ENCODE measurements at regions not wholly inside any gene's neighbourhood (a gene's known extent, or its start where the extent isn't known, plus 50 kb on each side); places are given as distances from the start of the nearest gene placed in this dataset.

DNA sequence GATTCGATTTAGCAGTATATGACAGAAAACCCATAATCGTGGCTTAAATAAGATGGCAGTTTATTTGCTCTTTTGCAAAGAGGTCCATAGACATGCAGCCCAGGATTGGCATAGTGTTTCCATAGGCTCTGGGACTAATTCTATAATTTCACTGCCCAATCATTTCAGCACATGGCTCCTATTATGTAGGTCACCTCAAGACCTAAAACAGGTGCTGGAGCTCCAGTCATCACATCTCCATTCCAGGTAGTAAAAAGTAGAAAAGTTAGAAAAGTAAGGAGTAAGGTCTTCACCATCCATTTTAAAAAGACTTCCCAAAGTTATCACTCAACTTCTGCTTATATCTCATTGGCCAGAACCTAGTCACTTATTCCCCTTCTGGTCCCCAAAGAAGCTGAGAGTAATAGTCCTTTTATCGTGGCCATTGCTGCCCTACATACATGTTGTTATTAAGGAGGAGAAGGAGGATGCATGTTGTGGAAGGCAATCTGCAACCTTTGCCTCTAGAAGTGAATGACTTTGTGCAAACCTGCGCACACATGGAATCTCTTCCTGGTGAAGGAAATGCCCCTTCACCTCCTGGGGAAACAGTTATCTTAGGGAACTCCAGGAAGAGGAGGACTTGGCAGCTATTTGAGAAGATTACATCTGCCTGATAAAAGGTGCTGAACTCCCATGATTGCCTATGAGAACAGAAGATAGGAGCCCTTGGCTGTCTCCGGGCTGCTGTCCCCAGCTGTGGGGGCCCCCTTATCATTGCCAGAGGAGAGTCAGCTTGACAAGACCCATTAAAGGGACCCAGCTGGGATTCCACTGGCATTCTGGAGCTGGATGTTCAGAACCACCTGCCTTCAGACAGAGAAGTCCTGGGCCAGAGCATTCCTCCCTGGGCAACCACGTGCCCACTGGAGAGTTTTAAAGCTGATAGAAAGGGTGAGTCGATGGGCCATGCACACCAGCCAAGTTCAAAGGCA is 330.6 kb upstream of the ZMIZ1 start:
- Histone ChIP-seq H3K36me3 (replicated peaks in 1 of 2) (no peaks in the 10 kb centered on the region), H3K4me3 (no peak overlapping the region), H3K4me1 (replicated peaks in 1 of 2) (peaks cover 4 to 16% of the 10 kb centered on the region in 2 donors), H3K27ac (no peak overlapping the region), H3K27me3 (no peaks in the 10 kb centered on the region), H3K9me3 (replicated peaks in 1 of 3) (no peaks in the 10 kb centered on the region)
- DNase-seq: no peak
- no peak for TF ChIP-seq POLR2A (IDR thresholded peaks at IDR 0.05)
- TF ChIP-seq, protein P1, sequence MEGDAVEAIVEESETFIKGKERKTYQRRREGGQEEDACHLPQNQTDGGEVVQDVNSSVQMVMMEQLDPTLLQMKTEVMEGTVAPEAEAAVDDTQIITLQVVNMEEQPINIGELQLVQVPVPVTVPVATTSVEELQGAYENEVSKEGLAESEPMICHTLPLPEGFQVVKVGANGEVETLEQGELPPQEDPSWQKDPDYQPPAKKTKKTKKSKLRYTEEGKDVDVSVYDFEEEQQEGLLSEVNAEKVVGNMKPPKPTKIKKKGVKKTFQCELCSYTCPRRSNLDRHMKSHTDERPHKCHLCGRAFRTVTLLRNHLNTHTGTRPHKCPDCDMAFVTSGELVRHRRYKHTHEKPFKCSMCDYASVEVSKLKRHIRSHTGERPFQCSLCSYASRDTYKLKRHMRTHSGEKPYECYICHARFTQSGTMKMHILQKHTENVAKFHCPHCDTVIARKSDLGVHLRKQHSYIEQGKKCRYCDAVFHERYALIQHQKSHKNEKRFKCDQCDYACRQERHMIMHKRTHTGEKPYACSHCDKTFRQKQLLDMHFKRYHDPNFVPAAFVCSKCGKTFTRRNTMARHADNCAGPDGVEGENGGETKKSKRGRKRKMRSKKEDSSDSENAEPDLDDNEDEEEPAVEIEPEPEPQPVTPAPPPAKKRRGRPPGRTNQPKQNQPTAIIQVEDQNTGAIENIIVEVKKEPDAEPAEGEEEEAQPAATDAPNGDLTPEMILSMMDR (IDR thresholded peaks at IDR 0.05): no peak
- intact Hi-C loops (cut with DNase I): no loop called here
- 74 to 79% (median 77%) methylated on average over 6 to 7 of the region's 7 CpGs for WGBS, 4 donors

DNA sequence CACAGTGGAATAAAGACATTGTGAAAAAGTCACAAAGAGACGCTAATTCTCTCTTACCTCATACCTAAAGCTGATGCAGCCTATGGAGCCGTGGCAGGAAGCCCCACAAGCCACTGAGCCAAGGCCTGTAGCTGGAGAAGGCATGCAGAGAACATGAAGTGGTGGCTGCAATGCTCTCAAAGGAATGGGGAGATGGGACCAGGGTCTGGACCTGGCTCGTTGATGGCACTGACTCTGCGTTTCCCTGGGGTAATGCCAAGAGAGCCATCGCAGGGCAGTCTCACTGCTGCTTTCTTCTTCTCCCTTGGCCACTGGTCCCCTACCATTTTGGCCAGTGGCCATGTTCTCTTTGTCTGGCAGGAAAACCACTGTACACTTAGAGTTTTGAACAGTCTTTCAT is 329.9 kb upstream of the ZMIZ1 start:
- no peaks in the 10 kb centered on the region for H3K27me3 ChIP-seq
- intact Hi-C loops (cut with DNase I): no loop called here
- H3K27ac ChIP-seq: no peak overlapping the region
- TF ChIP-seq, protein P1 (IDR thresholded peaks at IDR 0.05): no peak
- no peak for TF ChIP-seq POLR2A (IDR thresholded peaks at IDR 0.05)
- WGBS, 4 donors: 89 to 97% (median 94%) methylated on average over 5 of the region's 5 CpGs
- no peak for DNase-seq
- H3K4me3 ChIP-seq: no peak overlapping the region
- no peaks in the 10 kb centered on the region for H3K36me3 ChIP-seq (replicated peaks in 1 of 2)
- H3K9me3 ChIP-seq (replicated peaks in 1 of 3): no peaks in the 10 kb centered on the region
- peaks cover 6 to 23% of the 10 kb centered on the region in 2 donors for H3K4me1 ChIP-seq (replicated peaks in 1 of 2)

DNA sequence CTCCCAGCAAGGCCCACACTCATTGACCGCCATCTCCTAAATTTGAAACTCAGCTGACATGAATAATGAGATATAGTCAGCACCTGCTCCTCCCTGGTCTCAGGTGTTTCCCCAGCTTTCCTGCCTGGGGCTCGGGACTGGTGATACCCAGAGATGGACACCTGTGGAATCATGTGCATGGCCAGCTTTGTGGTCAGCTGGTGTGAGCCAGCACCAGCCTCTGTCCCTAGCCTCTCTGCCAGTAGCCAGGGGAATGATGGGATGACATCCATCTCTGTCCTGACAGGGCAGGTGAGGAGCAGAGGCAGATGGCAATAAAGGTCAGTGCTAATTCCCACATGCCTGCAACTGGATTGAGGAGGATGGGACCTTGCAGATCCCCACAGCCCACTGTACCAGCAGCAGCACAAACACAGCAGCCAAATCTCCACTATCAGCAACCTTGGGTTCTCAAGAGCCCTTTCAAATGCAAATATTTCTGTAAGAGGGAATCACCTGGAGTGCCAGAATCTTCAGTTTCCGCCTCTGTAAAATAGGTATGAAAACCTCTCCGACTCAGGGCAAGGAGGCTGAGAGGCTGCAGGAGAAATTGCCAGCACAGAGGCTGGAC is 329.2 kb upstream of the ZMIZ1 start:
- no peak for DNase-seq

More for the DNA sequence above, 329.2 kb upstream of the ZMIZ1 start:
- intact Hi-C loops (cut with DNase I): loop anchor here in 1 of 2 donors (5.0 kb wide), 1 partner anchor 47 kb away; no protein-coding TSS in a partner anchor
- no peak overlapping the region for H3K27ac ChIP-seq
- no peak overlapping the region for H3K4me3 ChIP-seq
- WGBS, 4 donors: 91 to 100% (median 94%) methylated on average over 4 of the region's 4 CpGs
- H3K36me3 ChIP-seq (replicated peaks in 1 of 2): no peaks in the 10 kb centered on the region
- H3K9me3 ChIP-seq (replicated peaks in 1 of 3): no peaks in the 10 kb centered on the region
- H3K27me3 ChIP-seq: no peaks in the 10 kb centered on the region
- peaks cover 13 to 30% of the 10 kb centered on the region in 2 donors for H3K4me1 ChIP-seq (replicated peaks in 1 of 2)
- no peak for TF ChIP-seq POLR2A (IDR thresholded peaks at IDR 0.05)
- TF ChIP-seq, protein P1 (IDR thresholded peaks at IDR 0.05): no peak
